ENCODE measurements at regions not wholly inside any gene's neighbourhood (a gene's known extent, or its start where the extent isn't known, plus 50 kb on each side); places are given as distances from the start of the nearest gene placed in this dataset.
A peak's percentile ranks its signal among the peaks of the same experiment; 100 is the strongest.

DNA sequence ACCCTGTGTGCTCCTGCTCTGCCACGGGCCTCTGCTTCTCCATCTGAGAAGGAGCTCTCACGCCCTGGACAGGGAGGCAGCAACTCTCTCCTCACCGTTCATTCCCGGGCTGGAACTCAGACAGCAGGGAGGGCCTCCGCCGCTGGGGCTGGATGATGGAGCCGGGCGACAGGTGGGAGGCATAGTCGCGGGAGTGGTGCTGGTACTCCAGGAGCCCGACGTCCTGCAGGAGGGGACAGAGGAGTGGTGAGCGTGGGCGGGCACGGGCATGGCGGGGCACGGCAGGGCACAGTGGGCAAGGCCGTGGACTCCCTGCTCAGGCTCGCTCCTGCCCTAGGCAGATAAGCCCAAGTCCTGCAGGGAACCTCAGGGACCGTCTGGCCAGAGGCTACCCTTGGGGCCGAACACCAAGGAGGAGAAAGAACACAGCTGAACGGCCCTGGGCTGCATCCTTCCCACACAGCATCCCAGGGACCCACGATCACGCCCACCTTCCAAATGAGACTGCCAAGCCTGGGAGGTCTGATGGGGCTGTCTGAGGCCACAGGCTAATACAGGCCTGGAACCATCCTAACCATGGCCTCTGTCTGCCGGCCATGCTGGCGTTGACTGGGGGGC, 81.0 kb downstream of the NCOR2 start:
- Histone ChIP-seq H4K8ac (ENCODE audit: low read depth in 2 of 2, low read length in 2 of 2) (no peak overlapping the region), H3K27ac (ENCODE audit: insufficient read depth, low read length) (no peak overlapping the region), H3K36me3 (ENCODE audit: control insufficient read depth, insufficient read depth, low read length) (peaks cover 49% of the 10 kb centered on the region), H2AK5ac (ENCODE audit: low read depth, low read length) (no peak overlapping the region), H3K56ac (ENCODE audit: extremely low read depth, insufficient read depth, low read length) (no peak overlapping the region), H3K4me2 (ENCODE audit: low read depth, low read length) (no peak overlapping the region), H3K9me3 (ENCODE audit: control insufficient read depth, insufficient read depth, low read length) (no peaks in the 10 kb centered on the region), H4K5ac (ENCODE audit: low read depth, low read length) (no peak overlapping the region), H3K4ac (ENCODE audit: low read depth, low read length) (no peak overlapping the region), H4K91ac (ENCODE audit: insufficient read depth, low read depth, low read length) (no peak overlapping the region), H2BK15ac (ENCODE audit: low read depth, low read length) (no peak overlapping the region), H3K4me3 (ENCODE audit: insufficient read depth, low read depth, low read length) (no peak overlapping the region), H3K9me1 (ENCODE audit: insufficient read depth, low read length) (peaks cover 3% of the 10 kb centered on the region; the same call in 1 of the 2 replicates), H4K20me1 (ENCODE audit: insufficient read depth, low read length) (peaks cover 77% of the 10 kb centered on the region), H3K14ac (replicated peaks; ENCODE audit: low read depth, low read length) (no peak overlapping the region), H3K27me3 (ENCODE audit: control insufficient read depth, insufficient read depth, low read length) (no peaks in the 10 kb centered on the region), H2BK5ac (ENCODE audit: low read depth, low read length, poor library complexity, severe bottlenecking) (no peak overlapping the region), H3K79me1 (ENCODE audit: low read depth in 1 of 2, low read length in 2 of 2) (peaks cover 43 to 80% of the 10 kb centered on the region in 2 experiments), H3K23ac (ENCODE audit: low read depth, low read length) (no peak overlapping the region), H3K18ac (ENCODE audit: low read depth, low read length) (no peak overlapping the region), H3K9ac (ENCODE audit: low read depth, low read length) (no peak overlapping the region), H3K4me1 (ENCODE audit: control insufficient read depth, insufficient read depth, low read length) (peaks cover 2% of the 10 kb centered on the region; the same call in 1 of the 2 replicates), H2BK20ac (ENCODE audit: low read depth, low read length) (no peak overlapping the region), H2AFZ (replicated peaks; ENCODE audit: low read length, poor library complexity) (peak overlapping the region; percentile 23), H2AK9ac (replicated peaks; ENCODE audit: low read depth, low read length, poor library complexity) (no peak overlapping the region), H2BK120ac (ENCODE audit: low read depth, low read length) (no peak overlapping the region)
- in situ Hi-C loops (cut with MboI; ENCODE audit: low sequenced_read_pairs) (no loop called here), intact Hi-C loops (cut with micrococcal nuclease) (no loop called here), dilution Hi-C loops (cut with HindIII; ENCODE audit: low sequenced_read_pairs, unreplicated experiment) (no loop called here)
- WGBS, 2 experiments (ENCODE audit: extremely low coverage in 2 of 2, insufficient read length in 1 of 2), result 93% methylated on average over 3 of the region's 26 CpGs; no CpG with 5 or more reads in 1 of the 2 experiments
- no peak for ATAC-seq (ENCODE audit: low read depth)
- POLR2A ChIA-PET (ENCODE audit: unreplicated experiment), result no interaction called here
- no TSS peak for BruUV-seq (replicated peaks)
- CTCF ChIA-PET, result no interaction called here
- TF ChIP-seq CHD1 (IDR thresholded peaks at IDR 0.05; ENCODE audit: low read depth, low read length), result no peak
- no peak for TF ChIP-seq NFE2L2 (IDR thresholded peaks at IDR 0.05; ENCODE audit: low read depth, low read length)
- no peak for TF ChIP-seq FOS (IDR thresholded peaks at IDR 0.05; ENCODE audit: low read depth, low read length)
- TF ChIP-seq MAZ (IDR thresholded peaks at IDR 0.05; ENCODE audit: borderline replicate concordance, low read depth, low read length), result no peak
- TF ChIP-seq RFX5 (IDR thresholded peaks at IDR 0.05; ENCODE audit: low read depth, low read length), result no peak
- no peak for TF ChIP-seq CEBPB (IDR thresholded peaks at IDR 0.05; ENCODE audit: low read depth, low read length)
- TF ChIP-seq MAFK (IDR thresholded peaks at IDR 0.05; ENCODE audit: low read depth, low read length), result no peak
- TF ChIP-seq USF2 (IDR thresholded peaks at IDR 0.05; ENCODE audit: low read depth, low read length), result no peak
- no peak for TF ChIP-seq POLR2A (IDR thresholded peaks at IDR 0.05; ENCODE audit: low read depth, low read length)
- TF ChIP-seq, protein P1, sequence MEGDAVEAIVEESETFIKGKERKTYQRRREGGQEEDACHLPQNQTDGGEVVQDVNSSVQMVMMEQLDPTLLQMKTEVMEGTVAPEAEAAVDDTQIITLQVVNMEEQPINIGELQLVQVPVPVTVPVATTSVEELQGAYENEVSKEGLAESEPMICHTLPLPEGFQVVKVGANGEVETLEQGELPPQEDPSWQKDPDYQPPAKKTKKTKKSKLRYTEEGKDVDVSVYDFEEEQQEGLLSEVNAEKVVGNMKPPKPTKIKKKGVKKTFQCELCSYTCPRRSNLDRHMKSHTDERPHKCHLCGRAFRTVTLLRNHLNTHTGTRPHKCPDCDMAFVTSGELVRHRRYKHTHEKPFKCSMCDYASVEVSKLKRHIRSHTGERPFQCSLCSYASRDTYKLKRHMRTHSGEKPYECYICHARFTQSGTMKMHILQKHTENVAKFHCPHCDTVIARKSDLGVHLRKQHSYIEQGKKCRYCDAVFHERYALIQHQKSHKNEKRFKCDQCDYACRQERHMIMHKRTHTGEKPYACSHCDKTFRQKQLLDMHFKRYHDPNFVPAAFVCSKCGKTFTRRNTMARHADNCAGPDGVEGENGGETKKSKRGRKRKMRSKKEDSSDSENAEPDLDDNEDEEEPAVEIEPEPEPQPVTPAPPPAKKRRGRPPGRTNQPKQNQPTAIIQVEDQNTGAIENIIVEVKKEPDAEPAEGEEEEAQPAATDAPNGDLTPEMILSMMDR (conservative IDR thresholded peaks at IDR 0.05; ENCODE audit: low read depth, low read length), result no peak
- TF ChIP-seq SMC3 (IDR thresholded peaks at IDR 0.05; ENCODE audit: low read depth, low read length), result no peak
- TF ChIP-seq MXI1 (IDR thresholded peaks at IDR 0.05; ENCODE audit: borderline replicate concordance, low read depth, low read length), result no peak
- TF ChIP-seq RAD21 (IDR thresholded peaks at IDR 0.05; ENCODE audit: low read length), result no peak
- TF ChIP-seq, protein P2, sequence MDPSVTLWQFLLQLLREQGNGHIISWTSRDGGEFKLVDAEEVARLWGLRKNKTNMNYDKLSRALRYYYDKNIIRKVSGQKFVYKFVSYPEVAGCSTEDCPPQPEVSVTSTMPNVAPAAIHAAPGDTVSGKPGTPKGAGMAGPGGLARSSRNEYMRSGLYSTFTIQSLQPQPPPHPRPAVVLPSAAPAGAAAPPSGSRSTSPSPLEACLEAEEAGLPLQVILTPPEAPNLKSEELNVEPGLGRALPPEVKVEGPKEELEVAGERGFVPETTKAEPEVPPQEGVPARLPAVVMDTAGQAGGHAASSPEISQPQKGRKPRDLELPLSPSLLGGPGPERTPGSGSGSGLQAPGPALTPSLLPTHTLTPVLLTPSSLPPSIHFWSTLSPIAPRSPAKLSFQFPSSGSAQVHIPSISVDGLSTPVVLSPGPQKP (IDR thresholded peaks at IDR 0.05; ENCODE audit: borderline replicate concordance, low read depth, low read length), result no peak
- TF ChIP-seq RCOR1 (IDR thresholded peaks at IDR 0.05; ENCODE audit: insufficient replicate concordance, low read length), result no peak
- no peak for DNase-seq

Measured in IMR-90 (cell line).